Panc1 (cell line): ENCODE measurements at regions not wholly inside any gene's neighbourhood (a gene's known extent, or its start where the extent isn't known, plus 50 kb on each side); places are given as distances from the start of the nearest gene placed in this dataset.

ENCODE experiments used
- POLR2AphosphoS5 ChIP-seq: IDR thresholded peaks from 2 replicates; pipeline ENCODE4 v1.6.1; 2012; ENCODE audit warnings: mild to moderate bottlenecking, low read depth, low read length, moderate library complexity
- SIN3A ChIP-seq: IDR thresholded peaks from 2 replicates; pipeline ENCODE4 v1.6.1; 2012; ENCODE audit warnings: low read depth, mild to moderate bottlenecking, low read length, moderate library complexity, borderline replicate concordance; ENCODE audit not compliant: insufficient read depth
- TCF7L2 ChIP-seq: IDR thresholded peaks from 2 replicates; pipeline ENCODE4 v1.6.1; 2011; ENCODE audit warnings: mild to moderate bottlenecking, low read depth, low read length, inconsistent platforms
- TF ChIP-seq, protein P1 (sequence below): fragments of 450-650 bp; IDR thresholded peaks from 2 replicates; pipeline ENCODE4 v1.5.1; 2017; ENCODE audit warnings: mild to moderate bottlenecking
- TF ChIP-seq, protein P2 (sequence below), 2 experiments: IDR thresholded peaks; 2 replicates each; pipeline ENCODE4 v1.6.1; 2011 to 2012; ENCODE audit warnings: low read depth in 2 of 2, control low read depth in 1 of 2, low read length in 1 of 2, mild to moderate bottlenecking in 1 of 2, moderate library complexity in 1 of 2; ENCODE audit not compliant: insufficient read depth in 1 of 2

DNA sequence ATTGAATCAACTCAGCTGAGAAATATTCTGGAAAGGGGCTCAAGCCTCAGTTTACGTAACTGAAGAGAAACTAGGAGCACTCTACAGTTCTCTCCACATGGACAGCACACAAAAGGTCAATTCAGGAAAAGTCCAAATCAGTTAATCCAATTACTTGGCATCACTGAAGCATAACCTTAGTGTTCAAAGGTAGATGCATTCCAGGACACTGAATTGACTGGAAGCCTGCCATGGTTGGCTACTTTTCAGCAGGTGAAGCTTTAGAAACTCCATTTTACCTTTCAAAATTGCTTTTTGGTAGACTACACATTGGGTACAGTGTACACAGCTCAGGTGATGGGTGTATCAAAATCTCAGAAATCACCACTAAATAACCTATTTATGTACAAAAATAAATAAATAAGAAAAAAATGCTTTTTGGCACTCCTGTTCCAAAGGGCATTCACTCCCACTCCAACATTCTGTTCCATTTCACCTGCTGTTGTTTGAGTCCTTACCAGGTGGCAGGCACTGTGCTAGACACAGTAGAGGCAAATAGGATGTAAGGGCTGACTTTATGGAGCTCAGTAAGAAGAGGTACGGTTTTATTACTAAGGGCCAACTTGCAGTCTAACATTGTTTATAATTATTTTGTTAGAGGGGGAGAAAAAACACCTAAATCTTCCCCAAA is 153.4 kb downstream of the FAXC start:
- TF ChIP-seq, protein P1, sequence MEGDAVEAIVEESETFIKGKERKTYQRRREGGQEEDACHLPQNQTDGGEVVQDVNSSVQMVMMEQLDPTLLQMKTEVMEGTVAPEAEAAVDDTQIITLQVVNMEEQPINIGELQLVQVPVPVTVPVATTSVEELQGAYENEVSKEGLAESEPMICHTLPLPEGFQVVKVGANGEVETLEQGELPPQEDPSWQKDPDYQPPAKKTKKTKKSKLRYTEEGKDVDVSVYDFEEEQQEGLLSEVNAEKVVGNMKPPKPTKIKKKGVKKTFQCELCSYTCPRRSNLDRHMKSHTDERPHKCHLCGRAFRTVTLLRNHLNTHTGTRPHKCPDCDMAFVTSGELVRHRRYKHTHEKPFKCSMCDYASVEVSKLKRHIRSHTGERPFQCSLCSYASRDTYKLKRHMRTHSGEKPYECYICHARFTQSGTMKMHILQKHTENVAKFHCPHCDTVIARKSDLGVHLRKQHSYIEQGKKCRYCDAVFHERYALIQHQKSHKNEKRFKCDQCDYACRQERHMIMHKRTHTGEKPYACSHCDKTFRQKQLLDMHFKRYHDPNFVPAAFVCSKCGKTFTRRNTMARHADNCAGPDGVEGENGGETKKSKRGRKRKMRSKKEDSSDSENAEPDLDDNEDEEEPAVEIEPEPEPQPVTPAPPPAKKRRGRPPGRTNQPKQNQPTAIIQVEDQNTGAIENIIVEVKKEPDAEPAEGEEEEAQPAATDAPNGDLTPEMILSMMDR, result no peak
- TF ChIP-seq TCF7L2 (no peak), POLR2AphosphoS5 (no peak), SIN3A (no peak)
- TF ChIP-seq, protein P2, sequence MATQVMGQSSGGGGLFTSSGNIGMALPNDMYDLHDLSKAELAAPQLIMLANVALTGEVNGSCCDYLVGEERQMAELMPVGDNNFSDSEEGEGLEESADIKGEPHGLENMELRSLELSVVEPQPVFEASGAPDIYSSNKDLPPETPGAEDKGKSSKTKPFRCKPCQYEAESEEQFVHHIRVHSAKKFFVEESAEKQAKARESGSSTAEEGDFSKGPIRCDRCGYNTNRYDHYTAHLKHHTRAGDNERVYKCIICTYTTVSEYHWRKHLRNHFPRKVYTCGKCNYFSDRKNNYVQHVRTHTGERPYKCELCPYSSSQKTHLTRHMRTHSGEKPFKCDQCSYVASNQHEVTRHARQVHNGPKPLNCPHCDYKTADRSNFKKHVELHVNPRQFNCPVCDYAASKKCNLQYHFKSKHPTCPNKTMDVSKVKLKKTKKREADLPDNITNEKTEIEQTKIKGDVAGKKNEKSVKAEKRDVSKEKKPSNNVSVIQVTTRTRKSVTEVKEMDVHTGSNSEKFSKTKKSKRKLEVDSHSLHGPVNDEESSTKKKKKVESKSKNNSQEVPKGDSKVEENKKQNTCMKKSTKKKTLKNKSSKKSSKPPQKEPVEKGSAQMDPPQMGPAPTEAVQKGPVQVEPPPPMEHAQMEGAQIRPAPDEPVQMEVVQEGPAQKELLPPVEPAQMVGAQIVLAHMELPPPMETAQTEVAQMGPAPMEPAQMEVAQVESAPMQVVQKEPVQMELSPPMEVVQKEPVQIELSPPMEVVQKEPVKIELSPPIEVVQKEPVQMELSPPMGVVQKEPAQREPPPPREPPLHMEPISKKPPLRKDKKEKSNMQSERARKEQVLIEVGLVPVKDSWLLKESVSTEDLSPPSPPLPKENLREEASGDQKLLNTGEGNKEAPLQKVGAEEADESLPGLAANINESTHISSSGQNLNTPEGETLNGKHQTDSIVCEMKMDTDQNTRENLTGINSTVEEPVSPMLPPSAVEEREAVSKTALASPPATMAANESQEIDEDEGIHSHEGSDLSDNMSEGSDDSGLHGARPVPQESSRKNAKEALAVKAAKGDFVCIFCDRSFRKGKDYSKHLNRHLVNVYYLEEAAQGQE (IDR thresholded peaks at IDR 0.05; ENCODE audit: insufficient read depth in 1 of 2, low read depth in 2 of 2, low read length in 1 of 2), result no peak
